IMR-90 (cell line): ENCODE measurements at regions not wholly inside any gene's neighbourhood (a gene's known extent, or its start where the extent isn't known, plus 50 kb on each side); places are given as distances from the start of the nearest gene placed in this dataset.

Experiments used
- ATAC-seq: fragments of 200-7000 bp; cut with Tn5 transposase; 2 replicates; pipeline ENCODE4 v1.9.1; 2020; ENCODE audit warnings: low read depth, mild to moderate bottlenecking, moderate library complexity
- BruUV-seq: library from RNA; stranded (reverse); fragments of 400-500 nt; replicated peaks from 2 replicates; lab custom pipeline; 2021; lab: Mats Ljungman, UMichigan
- CTCF ChIA-PET: fragments of 300-600 bp; formaldehyde crosslinking; extraction: SDS; loops from one replicate; lab custom pipeline; 2021; ENCODE audit warnings: antibody characterized with exemption; lab: Yijun Ruan, JAX
- POLR2A ChIA-PET: fragments of 300-600 bp; sonication (Branson Sonifier 250); formaldehyde crosslinking; loops from one replicate; lab custom pipeline; 2022; ENCODE audit warnings: antibody characterized with exemption; ENCODE audit not compliant: unreplicated experiment; lab: Charles Lee
- DNase-seq: peaks from one replicate; pipeline ENCODE4 v3.0.0; 2013
- H2AFZ ChIP-seq: replicated peaks from 2 replicates; pipeline ENCODE3; 2013; ENCODE audit warnings: low read length, mild to moderate bottlenecking; ENCODE audit not compliant: poor library complexity
- H2AK5ac ChIP-seq: 2 replicates; pipeline ENCODE4 v1.6.1; 2013; ENCODE audit warnings: low read depth, low read length, inconsistent platforms
- H2AK9ac ChIP-seq: replicated peaks from 2 replicates; pipeline ENCODE3; 2013; ENCODE audit warnings: mild to moderate bottlenecking, low read depth, low read length, moderate library complexity; ENCODE audit not compliant: poor library complexity
- H2BK120ac ChIP-seq: 2 replicates; pipeline ENCODE4 v1.6.1; 2013; ENCODE audit warnings: low read depth, low read length, inconsistent platforms
- H2BK15ac ChIP-seq: 3 replicates; pipeline ENCODE4 v1.6.1; 2013; ENCODE audit warnings: low read depth, low read length, inconsistent platforms
- H2BK20ac ChIP-seq: 2 replicates; pipeline ENCODE4 v1.6.1; 2013; ENCODE audit warnings: low read depth, mild to moderate bottlenecking, inconsistent platforms, low read length, moderate library complexity
- H2BK5ac ChIP-seq: 2 replicates; pipeline ENCODE4 v1.6.1; 2013; ENCODE audit warnings: mild to moderate bottlenecking, low read depth, low read length, inconsistent platforms; ENCODE audit not compliant: poor library complexity, severe bottlenecking
- H3K14ac ChIP-seq: replicated peaks from 2 replicates; pipeline ENCODE4 v1.6.1; 2013; ENCODE audit warnings: low read depth, low read length, inconsistent platforms
- H3K18ac ChIP-seq: 2 replicates; pipeline ENCODE4 v1.6.1; 2013; ENCODE audit warnings: low read depth, low read length, control low read depth
- H3K23ac ChIP-seq: 2 replicates; pipeline ENCODE4 v1.6.1; 2013; ENCODE audit warnings: low read depth, low read length, inconsistent platforms
- H3K27ac ChIP-seq: 2 replicates; pipeline ENCODE4 v1.5.1; 2013; ENCODE audit warnings: mild to moderate bottlenecking, control low read depth, low read length; ENCODE audit not compliant: insufficient read depth
- H3K27me3 ChIP-seq: 2 replicates; pipeline ENCODE4 v1.6.1; 2013; ENCODE audit warnings: low read length; ENCODE audit not compliant: control insufficient read depth, insufficient read depth
- H3K36me3 ChIP-seq: 2 replicates; pipeline ENCODE4 v1.6.1; 2013; ENCODE audit warnings: low read length, mixed read lengths; ENCODE audit not compliant: control insufficient read depth, insufficient read depth
- H3K4ac ChIP-seq: 2 replicates; pipeline ENCODE4 v1.6.1; 2013; ENCODE audit warnings: low read depth, low read length, inconsistent platforms
- H3K4me1 ChIP-seq: 2 replicates; pipeline ENCODE4 v1.6.1; 2013; ENCODE audit warnings: low read length, mixed read lengths; ENCODE audit not compliant: control insufficient read depth, insufficient read depth
- H3K4me2 ChIP-seq: 2 replicates; pipeline ENCODE4 v1.6.1; 2013; ENCODE audit warnings: low read depth, mild to moderate bottlenecking, control low read depth, low read length, moderate library complexity
- H3K4me3 ChIP-seq: 2 replicates; pipeline ENCODE4 v1.5.1; 2013; ENCODE audit warnings: low read depth, mild to moderate bottlenecking, control low read depth, low read length, moderate library complexity; ENCODE audit not compliant: insufficient read depth
- H3K56ac ChIP-seq: 2 replicates; pipeline ENCODE4 v1.6.1; 2013; ENCODE audit warnings: low read length, inconsistent platforms; ENCODE audit not compliant: insufficient read depth; ENCODE audit errors: extremely low read depth
- H3K79me1 ChIP-seq, 2 experiments: 2 replicates each; pipeline ENCODE4 v1.6.1; 2013; ENCODE audit warnings: low read length in 2 of 2, inconsistent platforms in 1 of 2, low read depth in 1 of 2
- H3K9ac ChIP-seq: 2 replicates; pipeline ENCODE4 v1.6.1; 2013; ENCODE audit warnings: low read depth, low read length, control low read depth
- H3K9me1 ChIP-seq: 2 replicates; pipeline ENCODE4 v1.6.1; 2013; ENCODE audit warnings: low read length, inconsistent platforms; ENCODE audit not compliant: insufficient read depth
- H3K9me3 ChIP-seq: 2 replicates; pipeline ENCODE4 v1.6.1; 2013; ENCODE audit warnings: low read length; ENCODE audit not compliant: control insufficient read depth, insufficient read depth
- H4K20me1 ChIP-seq: 2 replicates; pipeline ENCODE4 v1.6.1; 2013; ENCODE audit warnings: low read length, inconsistent platforms; ENCODE audit not compliant: insufficient read depth
- H4K5ac ChIP-seq: 2 replicates; pipeline ENCODE4 v1.6.1; 2013; ENCODE audit warnings: mild to moderate bottlenecking, low read depth, low read length, control low read depth
- H4K8ac ChIP-seq, 2 experiments: 2 replicates each; pipeline ENCODE4 v1.6.1; 2013; ENCODE audit warnings: low read depth in 2 of 2, low read length in 2 of 2, control low read depth in 1 of 2, inconsistent platforms in 1 of 2
- H4K91ac ChIP-seq: 2 replicates; pipeline ENCODE4 v1.6.1; 2013; ENCODE audit warnings: low read depth, low read length, inconsistent platforms; ENCODE audit not compliant: insufficient read depth
- BHLHE40 ChIP-seq: fragments of 150-350 bp; IDR thresholded peaks from 2 replicates; pipeline ENCODE4 v1.6.1; 2016; ENCODE audit warnings: mild to moderate bottlenecking, low read depth, low read length
- CEBPB ChIP-seq: IDR thresholded peaks from 2 replicates; pipeline ENCODE4 v1.6.1; 2012; ENCODE audit warnings: low read depth, low read length, improper control_type of control experiment
- CHD1 ChIP-seq: IDR thresholded peaks from 2 replicates; pipeline ENCODE4 v1.6.1; 2012; ENCODE audit warnings: low read depth, low read length, improper control_type of control experiment
- CTCF ChIP-seq: conservative IDR thresholded peaks from 2 replicates; pipeline ENCODE4 v1.5.1; 2012; ENCODE audit warnings: mild to moderate bottlenecking, low read depth, low read length, improper control_type of control experiment
- FOS ChIP-seq: fragments of 150-350 bp; IDR thresholded peaks from 2 replicates; pipeline ENCODE4 v1.6.1; 2016; ENCODE audit warnings: low read depth, low read length
- MAFK ChIP-seq: IDR thresholded peaks from 2 replicates; pipeline ENCODE4 v1.6.1; 2012; ENCODE audit warnings: low read depth, low read length, improper control_type of control experiment
- MAZ ChIP-seq: IDR thresholded peaks from 2 replicates; pipeline ENCODE4 v1.6.1; 2012; ENCODE audit warnings: low read depth, mild to moderate bottlenecking, low read length, improper control_type of control experiment, moderate library complexity, borderline replicate concordance
- MXI1 ChIP-seq: IDR thresholded peaks from 2 replicates; pipeline ENCODE4 v1.6.1; 2012; ENCODE audit warnings: low read depth, mild to moderate bottlenecking, low read length, moderate library complexity, borderline replicate concordance
- NFE2L2 ChIP-seq: fragments of 150-350 bp; IDR thresholded peaks from 2 replicates; pipeline ENCODE4 v1.6.1; 2016; ENCODE audit warnings: low read depth, mild to moderate bottlenecking, low read length
- POLR2A ChIP-seq: IDR thresholded peaks from 2 replicates; pipeline ENCODE4 v1.6.1; 2012; ENCODE audit warnings: mild to moderate bottlenecking, low read depth, low read length
- RAD21 ChIP-seq: IDR thresholded peaks from 2 replicates; pipeline ENCODE4 v1.6.1; 2012; ENCODE audit warnings: low read length, improper control_type of control experiment
- RCOR1 ChIP-seq: IDR thresholded peaks from 2 replicates; pipeline ENCODE4 v1.6.1; 2012; ENCODE audit warnings: mild to moderate bottlenecking, low read length, improper control_type of control experiment; ENCODE audit not compliant: insufficient replicate concordance
- RFX5 ChIP-seq: IDR thresholded peaks from 2 replicates; pipeline ENCODE4 v1.8.0; 2012; ENCODE audit warnings: low read depth, mild to moderate bottlenecking, low read length, moderate library complexity
- SMC3 ChIP-seq: fragments of 150-350 bp; IDR thresholded peaks from 2 replicates; pipeline ENCODE4 v1.6.1; 2016; ENCODE audit warnings: low read depth, mild to moderate bottlenecking, antibody characterized with exemption, low read length, moderate library complexity
- WGBS, 2 experiments: methylation state at CpG; one replicate each; pipeline versions ENCODE4 v1.1.5 to v1.1.7; 2013; ENCODE audit warnings: missing lambda C conversion rate in 2 of 2; ENCODE audit not compliant: insufficient read length in 1 of 2; ENCODE audit errors: extremely low coverage in 2 of 2; 5-methylcytosine and 5-hydroxymethylcytosine counted together
- dilution Hi-C: fragments of 300-500 bp; cut with HindIII; formaldehyde crosslinking; loops from one replicate; pipeline ENCODE4 v1.14.3; 2018; ENCODE audit warnings: low sequenced_read_pairs; ENCODE audit not compliant: unreplicated experiment
- in situ Hi-C: fragments of 300-500 bp; cut with MboI; formaldehyde crosslinking; loops from 3 replicates; pipeline ENCODE4 v1.14.3; 2019; ENCODE audit warnings: low sequenced_read_pairs, inconsistent platforms, mixed read lengths
- intact Hi-C: fragments of 100-400 bp; cut with micrococcal nuclease; formaldehyde crosslinking; loops from 2 replicates; pipeline ENCODE4 v1.10.0; 2022
- TF ChIP-seq, protein P1 (sequence below): fragments of 150-350 bp; IDR thresholded peaks from 2 replicates; pipeline ENCODE4 v1.6.1; 2017; ENCODE audit warnings: mild to moderate bottlenecking, antibody characterized with exemption, low read length, low read depth
- TF ChIP-seq, protein P2 (sequence below): fragments of 150-350 bp; IDR thresholded peaks from 2 replicates; pipeline ENCODE4 v1.6.1; 2016; ENCODE audit warnings: low read depth, mild to moderate bottlenecking, low read length, moderate library complexity, borderline replicate concordance

DNA sequence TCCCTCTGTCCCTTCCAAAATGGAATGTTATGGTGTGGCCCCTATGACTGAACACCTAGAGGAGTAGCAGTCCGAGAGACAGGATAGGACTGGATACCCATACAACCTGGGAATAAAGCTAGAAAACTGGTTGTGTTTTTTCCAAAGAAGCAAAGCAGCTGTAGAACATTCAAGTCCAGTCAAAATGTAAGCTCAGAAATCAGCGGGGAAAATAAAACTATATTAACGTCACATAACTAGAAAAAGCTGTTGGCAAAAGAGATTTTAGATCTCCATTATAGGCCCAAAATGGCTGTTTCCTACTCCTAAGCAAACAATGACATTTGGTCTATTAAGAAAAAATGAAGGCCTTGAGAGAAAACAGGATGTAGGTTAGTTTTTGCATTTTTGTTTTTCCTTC, 177.7 kb downstream of the PTN start:
- no CpG with 5 or more reads among the region's 3 CpGs for WGBS, 2 experiments
- no peak for TF ChIP-seq CTCF
- TF ChIP-seq MAZ, result no peak
- no peak for TF ChIP-seq CHD1
- TF ChIP-seq SMC3, result no peak
- TF ChIP-seq POLR2A, result no peak
- TF ChIP-seq FOS, result no peak
- TF ChIP-seq RCOR1, result no peak
- TF ChIP-seq, protein P1, sequence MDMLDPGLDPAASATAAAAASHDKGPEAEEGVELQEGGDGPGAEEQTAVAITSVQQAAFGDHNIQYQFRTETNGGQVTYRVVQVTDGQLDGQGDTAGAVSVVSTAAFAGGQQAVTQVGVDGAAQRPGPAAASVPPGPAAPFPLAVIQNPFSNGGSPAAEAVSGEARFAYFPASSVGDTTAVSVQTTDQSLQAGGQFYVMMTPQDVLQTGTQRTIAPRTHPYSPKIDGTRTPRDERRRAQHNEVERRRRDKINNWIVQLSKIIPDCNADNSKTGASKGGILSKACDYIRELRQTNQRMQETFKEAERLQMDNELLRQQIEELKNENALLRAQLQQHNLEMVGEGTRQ, result no peak
- TF ChIP-seq MAFK, result no peak
- TF ChIP-seq BHLHE40, result no peak
- TF ChIP-seq NFE2L2, result no peak
- no peak for TF ChIP-seq CEBPB
- TF ChIP-seq RFX5, result no peak
- TF ChIP-seq, protein P2, sequence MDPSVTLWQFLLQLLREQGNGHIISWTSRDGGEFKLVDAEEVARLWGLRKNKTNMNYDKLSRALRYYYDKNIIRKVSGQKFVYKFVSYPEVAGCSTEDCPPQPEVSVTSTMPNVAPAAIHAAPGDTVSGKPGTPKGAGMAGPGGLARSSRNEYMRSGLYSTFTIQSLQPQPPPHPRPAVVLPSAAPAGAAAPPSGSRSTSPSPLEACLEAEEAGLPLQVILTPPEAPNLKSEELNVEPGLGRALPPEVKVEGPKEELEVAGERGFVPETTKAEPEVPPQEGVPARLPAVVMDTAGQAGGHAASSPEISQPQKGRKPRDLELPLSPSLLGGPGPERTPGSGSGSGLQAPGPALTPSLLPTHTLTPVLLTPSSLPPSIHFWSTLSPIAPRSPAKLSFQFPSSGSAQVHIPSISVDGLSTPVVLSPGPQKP, result no peak
- no peak for TF ChIP-seq RAD21
- no peak for TF ChIP-seq MXI1

More for the DNA sequence above, 177.7 kb downstream of the PTN start:
- no TSS peak for BruUV-seq
- Histone ChIP-seq H3K4ac (peak overlapping the region; percentile 69), H2BK5ac (no peak overlapping the region), H4K91ac (peak overlapping the region; percentile 86), H2AFZ (no peak overlapping the region), H3K18ac (peak overlapping the region; percentile 28; the same call in 1 of the 2 replicates), H4K20me1 (no peaks in the 10 kb centered on the region), H3K56ac (no peak overlapping the region), H3K9me3 (no peaks in the 10 kb centered on the region), H3K14ac (peak overlapping the region; percentile 72), H2AK9ac (no peak overlapping the region), H2BK20ac (peak overlapping the region; percentile 95), H3K23ac (0 out of 2 replicates have a peak overlapping the region, but pooled peaks have one; percentile 20), H3K4me1 (peaks cover 5% of the 10 kb centered on the region), H4K5ac (peak overlapping the region; percentile 18; the same call in 1 of the 2 replicates), H3K4me2 (no peak overlapping the region), H2BK120ac (peak overlapping the region; percentile 91), H2AK5ac (no peak overlapping the region), H3K79me1 (no peaks in the 10 kb centered on the region), H3K27ac (no peak overlapping the region), H4K8ac (peak overlapping the region; percentile 27 to 86; a peak in 3 of 4 replicates), H2BK15ac (peak overlapping the region; percentile 58; the same call in 2 of the 3 replicates), H3K4me3 (no peak overlapping the region), H3K9ac (no peak overlapping the region), H3K27me3 (no peaks in the 10 kb centered on the region), H3K36me3 (no peaks in the 10 kb centered on the region), H3K9me1 (no peaks in the 10 kb centered on the region)
- ATAC-seq (no peak), DNase-seq (no peak)
- intact Hi-C loops, result no loop called here
- in situ Hi-C loops, result no loop called here
- ChIA-PET CTCF (interaction anchor here (1.0 kb wide), 1 partner anchor 289 kb away, joined by 4 read pairs; no protein-coding TSS in a partner anchor), POLR2A (no interaction called here)
- dilution Hi-C loops, result no loop called here
